ENCODE measurements at regions not wholly inside any gene's neighbourhood (a gene's known extent, or its start where the extent isn't known, plus 50 kb on each side); places are given as distances from the start of the nearest gene placed in this dataset.

DNA sequence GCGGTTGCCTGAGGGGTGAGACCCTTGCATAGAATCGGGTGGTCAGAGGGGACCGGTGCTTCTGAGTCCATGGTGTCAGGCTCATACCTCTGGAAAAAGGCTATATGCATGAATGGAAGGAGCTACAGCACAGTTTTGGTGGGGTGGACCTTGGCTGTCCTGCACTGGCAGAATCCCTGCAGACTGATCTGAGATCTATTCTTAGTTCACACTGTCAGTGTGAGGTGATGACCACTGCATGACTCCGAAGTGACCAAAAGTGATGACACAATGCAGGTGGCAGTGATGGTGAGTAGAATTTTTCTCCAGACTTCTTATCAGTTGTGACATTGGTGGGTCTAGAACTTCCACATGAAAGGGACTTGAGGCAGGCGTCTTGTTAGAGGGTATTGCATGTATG, 105.2 kb upstream of the SLC28A3 start:
- no peak for ATAC-seq (ENCODE audit: insufficient number of reproducible peaks, low FRiP score, low read depth)
- TF ChIP-seq, protein P1, sequence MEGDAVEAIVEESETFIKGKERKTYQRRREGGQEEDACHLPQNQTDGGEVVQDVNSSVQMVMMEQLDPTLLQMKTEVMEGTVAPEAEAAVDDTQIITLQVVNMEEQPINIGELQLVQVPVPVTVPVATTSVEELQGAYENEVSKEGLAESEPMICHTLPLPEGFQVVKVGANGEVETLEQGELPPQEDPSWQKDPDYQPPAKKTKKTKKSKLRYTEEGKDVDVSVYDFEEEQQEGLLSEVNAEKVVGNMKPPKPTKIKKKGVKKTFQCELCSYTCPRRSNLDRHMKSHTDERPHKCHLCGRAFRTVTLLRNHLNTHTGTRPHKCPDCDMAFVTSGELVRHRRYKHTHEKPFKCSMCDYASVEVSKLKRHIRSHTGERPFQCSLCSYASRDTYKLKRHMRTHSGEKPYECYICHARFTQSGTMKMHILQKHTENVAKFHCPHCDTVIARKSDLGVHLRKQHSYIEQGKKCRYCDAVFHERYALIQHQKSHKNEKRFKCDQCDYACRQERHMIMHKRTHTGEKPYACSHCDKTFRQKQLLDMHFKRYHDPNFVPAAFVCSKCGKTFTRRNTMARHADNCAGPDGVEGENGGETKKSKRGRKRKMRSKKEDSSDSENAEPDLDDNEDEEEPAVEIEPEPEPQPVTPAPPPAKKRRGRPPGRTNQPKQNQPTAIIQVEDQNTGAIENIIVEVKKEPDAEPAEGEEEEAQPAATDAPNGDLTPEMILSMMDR (IDR thresholded peaks at IDR 0.05): no peak
- H3K4me1 ChIP-seq (ENCODE audit: control insufficient read depth in 1 of 2, low read depth in 2 of 2): no peaks in the 10 kb centered on the region
- H3K27me3 ChIP-seq (replicated peaks; ENCODE audit: insufficient read depth): no peaks in the 10 kb centered on the region
- H3K4me3 ChIP-seq: no peak overlapping the region
- no peak for DNase-seq (ENCODE audit: low spot score)
- no peaks in the 10 kb centered on the region for H3K9me3 ChIP-seq
- H3K27ac ChIP-seq: no peak overlapping the region
- H3K36me3 ChIP-seq: no peaks in the 10 kb centered on the region

DNA sequence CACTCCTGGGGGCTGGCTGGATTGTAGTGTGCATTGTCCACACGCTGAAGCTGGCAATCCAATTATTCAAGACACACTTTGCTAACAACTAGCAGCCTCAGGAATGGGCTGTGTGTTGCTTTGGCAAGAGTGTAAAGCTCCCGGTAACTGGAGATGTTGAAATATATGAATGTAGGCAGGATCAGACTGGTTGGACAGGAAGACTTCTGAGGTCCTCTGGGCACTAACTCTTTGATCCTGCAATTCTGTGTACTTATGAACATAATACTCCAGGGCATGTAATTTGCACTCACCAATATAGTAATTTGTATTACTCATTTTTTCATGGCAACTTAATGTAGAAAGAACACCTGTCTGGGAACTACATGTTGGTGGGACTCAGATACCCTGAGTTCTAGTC, 106.7 kb upstream of the SLC28A3 start:
- ATAC-seq (ENCODE audit: insufficient number of reproducible peaks, low FRiP score, low read depth) (no peak), DNase-seq (ENCODE audit: low spot score) (no peak)
- H3K36me3 ChIP-seq: no peaks in the 10 kb centered on the region
- H3K4me3 ChIP-seq: no peak overlapping the region
- TF ChIP-seq, protein P1 (IDR thresholded peaks at IDR 0.05): no peak
- no peaks in the 10 kb centered on the region for H3K27me3 ChIP-seq (replicated peaks; ENCODE audit: insufficient read depth)
- H3K4me1 ChIP-seq (ENCODE audit: control insufficient read depth in 1 of 2, low read depth in 2 of 2): no peaks in the 10 kb centered on the region
- H3K27ac ChIP-seq: no peak overlapping the region
- no peaks in the 10 kb centered on the region for H3K9me3 ChIP-seq

DNA sequence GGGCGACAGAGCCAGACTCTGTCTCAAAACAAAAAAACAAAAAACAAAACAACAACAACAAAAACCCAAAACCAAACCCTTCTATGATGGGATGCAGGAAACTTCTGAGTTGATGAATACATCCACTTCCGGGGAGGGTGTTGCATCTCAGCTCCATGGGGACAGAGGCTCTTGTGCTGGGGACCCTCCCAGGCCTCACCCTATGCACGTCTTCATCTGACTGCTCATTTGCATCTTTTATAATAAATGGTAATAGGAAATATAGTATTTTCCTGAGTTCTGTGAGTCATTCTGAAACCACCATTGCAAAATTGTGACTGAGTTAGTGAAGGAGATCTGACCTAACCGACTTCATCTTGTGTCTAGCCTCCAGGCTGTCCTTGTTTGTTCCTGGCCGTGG, 109.5 kb upstream of the SLC28A3 start:
- H3K36me3 ChIP-seq: no peaks in the 10 kb centered on the region
- DNase-seq (ENCODE audit: low spot score) (no peak), ATAC-seq (ENCODE audit: insufficient number of reproducible peaks, low FRiP score, low read depth) (no peak)
- H3K9me3 ChIP-seq: no peaks in the 10 kb centered on the region
- no peak overlapping the region for H3K27ac ChIP-seq
- TF ChIP-seq, protein P1 (IDR thresholded peaks at IDR 0.05): no peak
- H3K4me1 ChIP-seq (ENCODE audit: control insufficient read depth in 1 of 2, low read depth in 2 of 2): no peaks in the 10 kb centered on the region
- no peak overlapping the region for H3K4me3 ChIP-seq
- H3K27me3 ChIP-seq (replicated peaks; ENCODE audit: insufficient read depth): no peaks in the 10 kb centered on the region

DNA sequence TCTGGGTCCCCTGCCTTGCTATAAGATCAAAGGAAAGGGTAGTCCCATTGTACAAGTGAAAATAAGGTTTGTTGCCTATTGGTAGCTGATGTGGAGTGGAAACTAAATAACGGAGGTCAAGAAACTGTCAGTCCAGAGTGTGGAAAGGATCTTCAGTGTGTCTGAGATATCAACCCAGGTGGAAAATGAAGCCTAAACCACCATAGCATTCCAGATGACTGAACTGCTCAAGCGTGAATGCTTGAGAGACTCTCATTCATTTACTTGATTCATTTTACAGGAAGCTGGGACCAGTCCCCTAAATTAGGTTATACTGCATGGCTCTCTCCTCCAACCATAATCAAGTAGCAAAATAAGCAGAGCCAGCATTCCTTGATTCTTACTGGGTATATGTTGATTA, 116.0 kb upstream of the SLC28A3 start:
- no peaks in the 10 kb centered on the region for H3K4me1 ChIP-seq (ENCODE audit: control insufficient read depth in 1 of 2, low read depth in 2 of 2)
- H3K27ac ChIP-seq: no peak overlapping the region
- no peaks in the 10 kb centered on the region for H3K9me3 ChIP-seq
- no peaks in the 10 kb centered on the region for H3K36me3 ChIP-seq
- no peak overlapping the region for H3K4me3 ChIP-seq
- TF ChIP-seq, protein P1 (IDR thresholded peaks at IDR 0.05): no peak
- ATAC-seq (ENCODE audit: insufficient number of reproducible peaks, low FRiP score, low read depth) (no peak), DNase-seq (ENCODE audit: low spot score) (no peak)
- H3K27me3 ChIP-seq (replicated peaks; ENCODE audit: insufficient read depth): no peaks in the 10 kb centered on the region

DNA sequence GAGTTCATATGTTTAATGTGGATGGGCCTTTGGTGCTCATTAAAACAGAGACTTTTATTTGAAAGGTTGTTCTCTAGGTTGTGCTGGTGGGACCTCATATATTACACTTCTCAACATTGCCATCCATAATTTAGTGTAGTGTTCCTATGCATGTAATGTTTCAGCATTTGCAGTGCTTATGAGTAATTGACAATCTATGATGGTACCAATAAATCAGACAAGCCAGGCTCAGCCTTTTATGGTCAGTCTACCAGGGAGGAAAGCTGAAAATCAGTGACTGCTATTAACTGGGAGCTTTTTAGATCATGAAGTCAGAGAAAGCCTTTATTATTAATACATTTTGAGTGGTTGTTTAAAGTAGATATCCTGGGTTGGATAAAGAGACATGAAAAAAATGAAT, 120.1 kb upstream of the SLC28A3 start:
- H3K4me3 ChIP-seq: no peak overlapping the region
- H3K4me1 ChIP-seq (ENCODE audit: control insufficient read depth in 1 of 2, low read depth in 2 of 2): no peaks in the 10 kb centered on the region
- H3K36me3 ChIP-seq: no peaks in the 10 kb centered on the region
- TF ChIP-seq, protein P1 (IDR thresholded peaks at IDR 0.05): no peak
- no peaks in the 10 kb centered on the region for H3K27me3 ChIP-seq (replicated peaks; ENCODE audit: insufficient read depth)
- no peak for ATAC-seq (ENCODE audit: insufficient number of reproducible peaks, low FRiP score, low read depth)
- H3K9me3 ChIP-seq: no peaks in the 10 kb centered on the region
- DNase-seq (ENCODE audit: low spot score): no peak
- H3K27ac ChIP-seq: no peak overlapping the region
